ENCODE measurements at regions not wholly inside any gene's neighbourhood (a gene's known extent, or its start where the extent isn't known, plus 50 kb on each side); places are given as distances from the start of the nearest gene placed in this dataset.

DNA sequence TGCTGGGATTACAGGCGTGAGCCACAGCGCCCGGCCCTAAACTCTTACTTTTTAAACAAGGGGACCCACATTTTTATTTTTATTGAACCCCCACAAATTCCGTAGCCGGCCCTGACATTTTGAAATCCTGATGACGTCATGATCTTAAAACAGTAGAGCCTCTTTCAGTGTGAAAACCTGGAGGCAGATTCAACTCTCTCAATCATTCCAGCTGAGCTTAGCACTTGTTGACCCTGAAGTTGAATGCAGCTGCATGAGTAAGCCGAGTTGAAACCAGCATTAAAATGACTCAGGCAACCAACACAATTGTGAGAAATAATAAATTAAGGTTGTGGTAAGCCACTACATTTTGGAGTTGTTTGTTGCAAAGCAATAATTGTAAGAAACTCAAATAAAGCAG lies 93.9 kb upstream of the ADGRL4 start:
- H3K4me1 ChIP-seq (ENCODE audit: control insufficient read depth, low read depth, low read length): no peaks in the 10 kb centered on the region
- no peaks in the 10 kb centered on the region for H3K9me3 ChIP-seq (ENCODE audit: control insufficient read depth, low read depth, low read length)
- no peak overlapping the region for H3K9ac ChIP-seq (ENCODE audit: low read length)
- no peak overlapping the region for H3K4me3 ChIP-seq (ENCODE audit: low read length)
- H3K36me3 ChIP-seq (ENCODE audit: control insufficient read depth, low read depth, low read length): no peaks in the 10 kb centered on the region
- no peak overlapping the region for H3K27ac ChIP-seq (ENCODE audit: low read length)
- H3K27me3 ChIP-seq (ENCODE audit: control insufficient read depth, insufficient read depth, low read length): no peaks in the 10 kb centered on the region

GRCh38 chr1:79090985-79091384 lies 84.5 kb upstream of the ADGRL4 start:
- Histone ChIP-seq H3K27ac (ENCODE audit: low read length) (no peak overlapping the region), H3K9ac (ENCODE audit: low read length) (no peak overlapping the region), H3K4me1 (ENCODE audit: control insufficient read depth, low read depth, low read length) (no peaks in the 10 kb centered on the region), H3K27me3 (ENCODE audit: control insufficient read depth, insufficient read depth, low read length) (no peaks in the 10 kb centered on the region), H3K4me3 (ENCODE audit: low read length) (no peak overlapping the region), H3K9me3 (ENCODE audit: control insufficient read depth, low read depth, low read length) (no peaks in the 10 kb centered on the region), H3K36me3 (ENCODE audit: control insufficient read depth, low read depth, low read length) (no peaks in the 10 kb centered on the region)

DNA sequence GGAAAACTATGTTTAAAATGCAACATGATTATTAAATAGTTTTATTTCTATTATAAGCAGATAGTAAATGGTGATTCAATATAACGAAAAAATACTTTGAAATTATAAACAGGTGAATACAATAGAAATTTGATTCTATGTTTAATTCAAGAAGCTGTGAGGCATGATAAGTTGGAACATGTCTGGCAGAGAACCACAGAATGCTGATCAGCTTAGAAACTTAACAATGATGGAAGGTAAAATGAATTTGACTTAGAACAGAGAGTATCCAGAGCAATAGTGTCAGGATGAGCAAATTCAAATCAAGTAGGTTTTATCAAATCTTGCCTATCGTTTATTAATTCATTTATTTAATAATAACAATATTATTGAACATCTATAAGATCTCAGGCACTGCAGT lies 83.4 kb upstream of the ADGRL4 start:
- H3K4me3 ChIP-seq (ENCODE audit: low read length): no peak overlapping the region
- H3K27me3 ChIP-seq (ENCODE audit: control insufficient read depth, insufficient read depth, low read length): no peaks in the 10 kb centered on the region
- no peak overlapping the region for H3K27ac ChIP-seq (ENCODE audit: low read length)
- no peak overlapping the region for H3K9ac ChIP-seq (ENCODE audit: low read length)
- H3K9me3 ChIP-seq (ENCODE audit: control insufficient read depth, low read depth, low read length): no peaks in the 10 kb centered on the region
- H3K36me3 ChIP-seq (ENCODE audit: control insufficient read depth, low read depth, low read length): no peaks in the 10 kb centered on the region
- H3K4me1 ChIP-seq (ENCODE audit: control insufficient read depth, low read depth, low read length): no peaks in the 10 kb centered on the region

DNA sequence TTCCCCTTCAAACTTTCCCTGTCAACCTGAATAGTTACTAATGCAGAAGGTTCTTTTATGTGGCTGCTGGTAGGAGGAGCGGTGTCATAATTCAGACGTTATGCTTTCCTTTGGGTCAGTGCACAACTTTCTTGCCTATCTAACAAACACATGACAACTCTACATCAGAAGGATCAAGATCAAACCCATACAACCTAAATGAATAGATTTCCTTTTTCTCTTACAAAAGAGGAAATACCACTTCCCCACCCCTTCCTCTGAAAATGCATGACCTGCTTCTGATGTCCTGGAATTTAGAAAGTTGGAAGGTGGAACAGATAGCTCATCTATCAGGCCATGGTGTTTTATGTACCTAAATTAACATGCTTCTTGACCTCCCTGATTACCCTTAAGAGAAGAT lies 75.7 kb upstream of the ADGRL4 start:
- Histone ChIP-seq H3K36me3 (ENCODE audit: control insufficient read depth, low read depth, low read length) (no peaks in the 10 kb centered on the region), H3K9me3 (ENCODE audit: control insufficient read depth, low read depth, low read length) (no peaks in the 10 kb centered on the region), H3K9ac (ENCODE audit: low read length) (no peak overlapping the region), H3K4me3 (ENCODE audit: low read length) (no peak overlapping the region), H3K27ac (ENCODE audit: low read length) (no peak overlapping the region), H3K27me3 (ENCODE audit: control insufficient read depth, insufficient read depth, low read length) (no peaks in the 10 kb centered on the region), H3K4me1 (ENCODE audit: control insufficient read depth, low read depth, low read length) (peaks cover 7% of the 10 kb centered on the region)

DNA sequence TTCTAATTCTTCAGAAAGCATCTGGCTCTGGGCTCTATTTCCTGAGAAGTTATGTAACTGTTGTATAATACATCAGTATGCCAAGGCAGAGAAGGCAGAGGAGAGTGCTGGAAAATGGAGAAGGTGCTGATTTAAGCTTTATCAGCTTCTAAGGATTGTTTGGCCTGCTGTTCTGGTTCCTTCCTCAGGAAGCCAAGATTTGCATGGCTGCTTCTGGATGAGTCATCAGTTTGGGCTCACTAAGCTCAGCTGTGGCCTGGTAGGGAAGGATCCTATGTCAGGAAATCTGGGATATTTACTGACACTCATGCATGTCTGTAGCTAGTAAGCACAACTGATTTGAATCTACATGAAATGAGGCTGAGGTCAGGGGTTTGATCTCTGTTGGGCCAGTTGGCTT lies 73.2 kb upstream of the ADGRL4 start:
- H3K4me1 ChIP-seq (ENCODE audit: control insufficient read depth, low read depth, low read length): peaks cover 7% of the 10 kb centered on the region
- H3K36me3 ChIP-seq (ENCODE audit: control insufficient read depth, low read depth, low read length): no peaks in the 10 kb centered on the region
- no peaks in the 10 kb centered on the region for H3K27me3 ChIP-seq (ENCODE audit: control insufficient read depth, insufficient read depth, low read length)
- no peak overlapping the region for H3K27ac ChIP-seq (ENCODE audit: low read length)
- H3K9ac ChIP-seq (ENCODE audit: low read length): no peak overlapping the region
- no peaks in the 10 kb centered on the region for H3K9me3 ChIP-seq (ENCODE audit: control insufficient read depth, low read depth, low read length)
- H3K4me3 ChIP-seq (ENCODE audit: low read length): no peak overlapping the region

GRCh38 chr1:79074975-79075374 lies 68.4 kb upstream of the ADGRL4 start:
- H3K27ac ChIP-seq (ENCODE audit: low read length): no peak overlapping the region
- no peak overlapping the region for H3K4me3 ChIP-seq (ENCODE audit: low read length)
- H3K9ac ChIP-seq (ENCODE audit: low read length): no peak overlapping the region
- H3K4me1 ChIP-seq (ENCODE audit: control insufficient read depth, low read depth, low read length): peaks cover 5% of the 10 kb centered on the region
- H3K36me3 ChIP-seq (ENCODE audit: control insufficient read depth, low read depth, low read length): no peaks in the 10 kb centered on the region
- no peaks in the 10 kb centered on the region for H3K27me3 ChIP-seq (ENCODE audit: control insufficient read depth, insufficient read depth, low read length)
- H3K9me3 ChIP-seq (ENCODE audit: control insufficient read depth, low read depth, low read length): no peaks in the 10 kb centered on the region

GRCh38 chr1:79069828-79070227 lies 63.3 kb upstream of the ADGRL4 start:
- H3K9me3 ChIP-seq (ENCODE audit: control insufficient read depth, low read depth, low read length): no peaks in the 10 kb centered on the region
- H3K27me3 ChIP-seq (ENCODE audit: control insufficient read depth, insufficient read depth, low read length): no peaks in the 10 kb centered on the region
- H3K36me3 ChIP-seq (ENCODE audit: control insufficient read depth, low read depth, low read length): no peaks in the 10 kb centered on the region
- no peaks in the 10 kb centered on the region for H3K4me1 ChIP-seq (ENCODE audit: control insufficient read depth, low read depth, low read length)
- H3K27ac ChIP-seq (ENCODE audit: low read length): no peak overlapping the region
- H3K9ac ChIP-seq (ENCODE audit: low read length): no peak overlapping the region
- no peak overlapping the region for H3K4me3 ChIP-seq (ENCODE audit: low read length)

- no peak overlapping the region for H3K4me3 ChIP-seq (ENCODE audit: low read length)
- no peak overlapping the region for H3K9ac ChIP-seq (ENCODE audit: low read length)
- H3K27ac ChIP-seq (ENCODE audit: low read length): no peak overlapping the region
- H3K4me1 ChIP-seq (ENCODE audit: control insufficient read depth, low read depth, low read length): no peaks in the 10 kb centered on the region
- H3K27me3 ChIP-seq (ENCODE audit: control insufficient read depth, insufficient read depth, low read length): no peaks in the 10 kb centered on the region
- no peaks in the 10 kb centered on the region for H3K36me3 ChIP-seq (ENCODE audit: control insufficient read depth, low read depth, low read length)
- H3K9me3 ChIP-seq (ENCODE audit: control insufficient read depth, low read depth, low read length): no peaks in the 10 kb centered on the region
These were observed 52.8 kb upstream of the ADGRL4 start for GRCh38 chr1:79059341-79059740.

All from iPS-18a (cell line).